ENCODE measurements at regions not wholly inside any gene's neighbourhood (a gene's known extent, or its start where the extent isn't known, plus 50 kb on each side); places are given as distances from the start of the nearest gene placed in this dataset.
"Not testable (repeated sequence)": the region's sequence is repeated elsewhere in the genome, so short reads cannot be mapped to it uniquely, and the experiment has no call there.

GRCh38 chr21:25490742-25491141 is 116.5 kb downstream of the MRPL39 start:
- Histone ChIP-seq H3K9ac (no peak overlapping the region), H3K9me3 (peaks cover 6% of the 10 kb centered on the region; the same call in 1 of the 2 replicates), H3K27me3 (no peaks in the 10 kb centered on the region), H3K36me3 (no peaks in the 10 kb centered on the region), H4K20me1 (no peaks in the 10 kb centered on the region), H3K27ac (no peak overlapping the region), H3K4me2 (no peak overlapping the region), H3K4me1 (peaks cover 12% of the 10 kb centered on the region), H3K4me3 (no peak overlapping the region)
- no peak for TF ChIP-seq Cebpa-rat (IDR thresholded peaks at IDR 0.05)

GRCh38 chr21:25489673-25490072 is 117.6 kb downstream of the MRPL39 start:
- H3K4me3 ChIP-seq = no peak overlapping the region
- H4K20me1 ChIP-seq = no peaks in the 10 kb centered on the region
- no peak overlapping the region for H3K9ac ChIP-seq
- H3K36me3 ChIP-seq = no peaks in the 10 kb centered on the region
- H3K4me2 ChIP-seq = no peak overlapping the region
- no peak for TF ChIP-seq Cebpa-rat (IDR thresholded peaks at IDR 0.05)
- peaks cover 6% of the 10 kb centered on the region; the same call in 1 of the 2 replicates for H3K9me3 ChIP-seq
- no peak overlapping the region for H3K27ac ChIP-seq
- H3K4me1 ChIP-seq = peaks cover 11% of the 10 kb centered on the region
- H3K27me3 ChIP-seq = no peaks in the 10 kb centered on the region

- Histone ChIP-seq H3K4me2 (peak overlapping the region; percentile 5), H3K9me3 (peaks cover 12% of the 10 kb centered on the region), H4K20me1 (no peaks in the 10 kb centered on the region), H3K27me3 (no peaks in the 10 kb centered on the region), H3K4me3 (no peak overlapping the region), H3K4me1 (peaks cover 11% of the 10 kb centered on the region), H3K27ac (no peak overlapping the region), H3K36me3 (no peaks in the 10 kb centered on the region), H3K9ac (no peak overlapping the region)
- no peak for TF ChIP-seq Cebpa-rat (IDR thresholded peaks at IDR 0.05)
Observed at GRCh38 chr21:25487046-25487594, 120.2 kb downstream of the MRPL39 start.

- H3K36me3 ChIP-seq = no peaks in the 10 kb centered on the region
- H3K4me3 ChIP-seq = no peak overlapping the region
- H4K20me1 ChIP-seq = no peaks in the 10 kb centered on the region
- no peak overlapping the region for H3K4me2 ChIP-seq
- H3K27ac ChIP-seq = no peak overlapping the region
- H3K9me3 ChIP-seq = peaks cover 24% of the 10 kb centered on the region
- H3K9ac ChIP-seq = no peak overlapping the region
- H3K4me1 ChIP-seq = peaks cover 11% of the 10 kb centered on the region
- H3K27me3 ChIP-seq = no peaks in the 10 kb centered on the region
- TF ChIP-seq Cebpa-rat (IDR thresholded peaks at IDR 0.05) = no peak
Observed at GRCh38 chr21:25485914-25486313, 121.4 kb downstream of the MRPL39 start.

- Histone ChIP-seq H3K9ac (no peak overlapping the region), H3K36me3 (no peaks in the 10 kb centered on the region), H3K27ac (no peak overlapping the region), H3K9me3 (peaks cover 2% of the 10 kb centered on the region), H3K27me3 (no peaks in the 10 kb centered on the region), H3K4me1 (no peaks in the 10 kb centered on the region), H3K4me2 (no peak overlapping the region), H4K20me1 (no peaks in the 10 kb centered on the region), H3K4me3 (no peak overlapping the region)
- no peak for TF ChIP-seq Cebpa-rat (IDR thresholded peaks at IDR 0.05)
Observed at GRCh38 chr21:25467896-25468295, 139.4 kb downstream of the MRPL39 start.

- H4K20me1 ChIP-seq, H3K27me3 ChIP-seq, H3K27ac ChIP-seq, H3K4me3 ChIP-seq, H3K9me3 ChIP-seq, H3K36me3 ChIP-seq, H3K9ac ChIP-seq, H3K4me1 ChIP-seq, H3K4me2 ChIP-seq: not testable (repeated sequence)
Observed at GRCh38 chr21:25467071-25467470, 140.2 kb downstream of the MRPL39 start.

- H3K9me3 ChIP-seq = no peaks in the 10 kb centered on the region
- H3K4me2 ChIP-seq = no peak overlapping the region
- no peaks in the 10 kb centered on the region for H3K4me1 ChIP-seq
- H3K4me3 ChIP-seq = no peak overlapping the region
- no peaks in the 10 kb centered on the region for H3K36me3 ChIP-seq
- H3K27ac ChIP-seq = no peak overlapping the region
- H4K20me1 ChIP-seq = no peaks in the 10 kb centered on the region
- no peak overlapping the region for H3K9ac ChIP-seq
- TF ChIP-seq Cebpa-rat (IDR thresholded peaks at IDR 0.05) = no peak
- no peaks in the 10 kb centered on the region for H3K27me3 ChIP-seq
Observed at GRCh38 chr21:25466470-25466869, 140.8 kb downstream of the MRPL39 start.

- Histone ChIP-seq H3K27me3 (no peaks in the 10 kb centered on the region), H3K36me3 (no peaks in the 10 kb centered on the region), H3K4me2 (no peak overlapping the region), H4K20me1 (no peaks in the 10 kb centered on the region), H3K4me1 (no peaks in the 10 kb centered on the region), H3K9me3 (no peaks in the 10 kb centered on the region), H3K27ac (no peak overlapping the region), H3K4me3 (no peak overlapping the region), H3K9ac (no peak overlapping the region)
- no peak for TF ChIP-seq Cebpa-rat (IDR thresholded peaks at IDR 0.05)
Observed at GRCh38 chr21:25465263-25465662, 142.0 kb downstream of the MRPL39 start.

GRCh38 chr21:25464275-25464674 is 143.0 kb downstream of the MRPL39 start:
- H3K27me3 ChIP-seq = no peaks in the 10 kb centered on the region
- H3K4me3 ChIP-seq = no peak overlapping the region
- H3K9me3 ChIP-seq = no peaks in the 10 kb centered on the region
- no peak overlapping the region for H3K27ac ChIP-seq
- H4K20me1 ChIP-seq = no peaks in the 10 kb centered on the region
- no peaks in the 10 kb centered on the region for H3K36me3 ChIP-seq
- H3K4me2 ChIP-seq = no peak overlapping the region
- no peaks in the 10 kb centered on the region for H3K4me1 ChIP-seq
- no peak for TF ChIP-seq Cebpa-rat (IDR thresholded peaks at IDR 0.05)
- no peak overlapping the region for H3K9ac ChIP-seq

- Histone ChIP-seq H3K27me3 (no peaks in the 10 kb centered on the region), H3K9me3 (no peaks in the 10 kb centered on the region), H3K4me2 (no peak overlapping the region), H3K9ac (no peak overlapping the region), H3K4me3 (no peak overlapping the region), H3K36me3 (no peaks in the 10 kb centered on the region), H3K4me1 (peaks cover 6% of the 10 kb centered on the region), H4K20me1 (no peaks in the 10 kb centered on the region), H3K27ac (no peak overlapping the region)
- no peak for TF ChIP-seq Cebpa-rat (IDR thresholded peaks at IDR 0.05)
Observed at GRCh38 chr21:25462517-25462971, 144.7 kb downstream of the MRPL39 start.

GRCh38 chr21:25461725-25462124 is 145.6 kb downstream of the MRPL39 start:
- Histone ChIP-seq H3K4me1 (peaks cover 14% of the 10 kb centered on the region), H3K9ac (no peak overlapping the region), H4K20me1 (no peaks in the 10 kb centered on the region), H3K9me3 (no peaks in the 10 kb centered on the region), H3K27me3 (no peaks in the 10 kb centered on the region), H3K4me3 (no peak overlapping the region), H3K4me2 (no peak overlapping the region), H3K27ac (no peak overlapping the region), H3K36me3 (no peaks in the 10 kb centered on the region)
- TF ChIP-seq Cebpa-rat (IDR thresholded peaks at IDR 0.05) = no peak
